ENCODE measurements at regions not wholly inside any gene's neighbourhood (a gene's known extent, or its start where the extent isn't known, plus 50 kb on each side); places are given as distances from the start of the nearest gene placed in this dataset.
"Not testable (repeated sequence)": the region's sequence is repeated elsewhere in the genome, so short reads cannot be mapped to it uniquely, and the experiment has no call there.

GRCh38 chr11:116666673-116667249 lies 106.0 kb downstream of the BUD13 start:
- FAIRE-seq, result not testable (repeated sequence)

DNA sequence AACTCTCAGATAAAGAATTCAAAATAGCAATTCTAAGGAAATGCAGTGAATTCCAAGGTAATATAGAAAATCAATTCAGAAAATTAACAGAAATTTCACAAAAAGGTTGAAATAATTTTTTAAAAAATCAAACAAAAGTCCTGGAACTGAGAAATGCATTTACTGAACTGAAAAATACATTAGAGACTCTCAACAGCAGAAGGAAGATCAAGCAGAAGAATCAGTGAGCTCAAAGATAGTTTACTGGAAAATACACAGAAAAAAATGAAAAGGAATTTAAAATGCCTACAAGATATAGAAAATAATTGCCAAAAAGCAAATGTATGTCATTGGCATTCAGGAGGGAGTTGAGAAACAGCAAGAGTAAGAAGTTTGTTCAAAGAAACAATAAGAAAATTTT lies 107.3 kb downstream of the BUD13 start:
- no peak for FAIRE-seq

GRCh38 chr11:116661056-116661455 lies 111.7 kb downstream of the BUD13 start:
- FAIRE-seq, result no peak

GRCh38 chr11:116660011-116660410 lies 112.8 kb downstream of the BUD13 start:
- no peak for FAIRE-seq

DNA sequence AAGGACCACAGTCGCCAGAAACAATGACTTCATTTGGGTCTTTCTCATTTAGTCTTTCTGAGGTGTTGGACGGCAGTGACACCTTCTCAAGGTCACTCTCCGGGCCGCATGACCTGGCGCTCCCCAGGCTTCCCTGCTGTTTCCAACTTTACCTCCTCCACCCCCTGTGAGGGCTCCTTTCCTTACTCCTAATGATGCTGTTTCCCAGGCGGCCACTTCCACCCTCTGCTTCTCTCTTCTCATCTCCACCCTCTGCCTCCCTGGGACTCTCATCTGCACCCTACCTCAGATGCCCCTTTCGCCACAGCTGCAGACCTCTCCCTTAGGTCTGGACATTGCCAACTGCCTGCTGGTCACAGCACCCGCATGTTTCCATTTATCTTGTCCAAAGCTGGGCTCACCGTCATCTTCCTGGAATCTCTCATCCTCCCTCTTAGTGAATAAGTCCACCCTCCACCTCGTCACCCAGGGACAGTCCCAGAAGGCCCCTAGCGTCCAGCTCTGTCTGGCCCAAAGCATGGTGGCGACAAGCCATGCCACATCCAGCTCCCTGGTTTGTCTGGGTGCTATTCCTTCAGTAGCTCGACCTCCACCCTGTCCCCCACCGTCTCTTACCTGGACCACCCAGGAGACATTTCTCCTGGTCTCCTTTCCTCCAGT lies 113.8 kb downstream of the BUD13 start:
- no peak for FAIRE-seq

- no peak for FAIRE-seq
These were observed 114.7 kb downstream of the BUD13 start for GRCh38 chr11:116657842-116658825.

GRCh38 chr11:116656011-116656410 lies 116.8 kb downstream of the BUD13 start:
- FAIRE-seq, result no peak

GRCh38 chr11:116654526-116654925 lies 118.3 kb downstream of the BUD13 start:
- no peak for FAIRE-seq

- FAIRE-seq, result no peak
These were observed 119.6 kb downstream of the BUD13 start for GRCh38 chr11:116653206-116653605.

DNA sequence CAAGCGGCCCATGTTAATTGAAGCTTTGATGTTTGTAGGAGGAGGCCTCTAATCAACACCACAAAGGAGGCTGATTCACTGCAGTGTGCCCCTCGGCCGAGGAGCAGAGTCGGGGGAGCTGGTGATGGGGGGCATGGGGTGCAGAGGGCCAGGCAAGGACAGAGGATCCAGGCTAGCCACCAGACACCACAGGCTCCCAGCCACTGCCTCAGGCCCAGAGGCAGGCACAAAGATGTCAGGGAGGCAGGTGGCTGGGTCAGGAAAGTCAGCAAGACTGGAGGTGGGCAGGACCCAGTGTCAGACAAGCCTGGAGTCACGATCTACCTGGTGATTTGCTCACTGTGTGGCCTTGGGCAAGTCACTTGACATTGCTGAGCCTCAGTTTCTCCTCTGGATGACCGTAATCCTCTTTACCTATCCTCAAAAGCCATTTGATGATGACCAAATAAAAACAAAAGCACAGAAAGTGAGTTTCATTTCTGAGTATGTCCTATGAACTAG lies 121.0 kb downstream of the BUD13 start:
- no peak for FAIRE-seq

GRCh38 chr11:116651098-116651736 lies 121.6 kb downstream of the BUD13 start:
- no peak for FAIRE-seq

- no peak for FAIRE-seq
These were observed 122.7 kb downstream of the BUD13 start for GRCh38 chr11:116650052-116650451.

GRCh38 chr11:116649268-116649667 lies 123.5 kb downstream of the BUD13 start:
- FAIRE-seq, result no peak

GRCh38 chr11:116648247-116649174 lies 124.3 kb downstream of the BUD13 start:
- no peak for FAIRE-seq

GRCh38 chr11:116647305-116648080 lies 125.3 kb downstream of the BUD13 start:
- no peak for FAIRE-seq

DNA sequence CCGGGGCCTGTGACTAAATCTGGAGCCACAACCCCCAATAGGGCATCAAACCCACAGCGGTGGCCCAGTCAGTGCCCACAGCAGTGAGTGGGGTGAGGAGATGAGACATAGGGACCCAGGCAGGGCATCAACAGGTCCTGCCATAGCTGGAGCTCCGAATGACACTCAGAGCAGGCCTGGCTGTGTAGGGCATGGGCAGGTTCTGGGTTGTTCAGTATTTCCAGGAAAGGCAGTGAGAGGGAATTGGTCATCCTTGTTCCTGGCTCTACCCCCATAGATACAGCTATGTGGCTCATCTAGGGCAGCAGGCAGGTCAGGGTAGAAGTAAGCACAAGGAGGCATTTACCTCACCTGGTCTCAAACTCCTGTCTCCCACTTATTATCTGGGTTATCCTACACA lies 126.6 kb downstream of the BUD13 start:
- FAIRE-seq, result no peak

GRCh38 chr11:116644941-116645305 lies 127.9 kb downstream of the BUD13 start:
- FAIRE-seq, result no peak

- no peak for FAIRE-seq
These were observed 128.4 kb downstream of the BUD13 start for GRCh38 chr11:116644201-116644940.

- no peak for FAIRE-seq
These were observed 129.3 kb downstream of the BUD13 start for GRCh38 chr11:116643521-116643920.

DNA sequence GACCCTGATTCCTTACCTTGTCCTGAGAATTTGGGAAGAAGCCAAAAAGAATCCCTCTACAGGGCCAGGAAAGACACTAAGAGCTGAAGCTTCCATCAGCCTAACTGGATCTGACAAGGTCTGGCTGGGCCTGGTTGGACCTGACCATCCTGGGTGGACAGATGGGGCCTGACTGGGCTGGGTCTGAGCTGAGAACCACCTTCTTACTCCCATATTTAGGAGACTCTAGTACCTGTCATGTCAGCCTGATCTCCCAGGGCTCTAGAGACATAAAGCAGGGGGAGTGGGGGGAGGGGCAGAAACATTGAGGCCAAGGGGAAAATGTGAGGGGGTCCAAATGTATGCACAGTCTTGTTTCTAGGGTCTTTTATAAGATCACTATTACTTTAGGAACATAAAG lies 129.9 kb downstream of the BUD13 start:
- no peak for FAIRE-seq
